HEK293 (cell line): ENCODE measurements at regions not wholly inside any gene's neighbourhood (a gene's known extent, or its start where the extent isn't known, plus 50 kb on each side); places are given as distances from the start of the nearest gene placed in this dataset.

Experiments
- CTCF ChIA-PET: fragments of 350-600 bp; formaldehyde crosslinking; extraction: SDS; loops from one replicate; lab custom pipeline; 2021; ENCODE audit warnings: antibody characterized with exemption; lab: Yijun Ruan, JAX
- POLR2A ChIA-PET: fragments of 300-600 bp; formaldehyde crosslinking; extraction: SDS; loops from one replicate; lab custom pipeline; 2020; ENCODE audit warnings: antibody characterized with exemption, inconsistent platforms; lab: Yijun Ruan, JAX
- H3K27ac ChIP-seq: fragments of 200-500 bp; sonication (Bioruptor generic); 2 replicates; pipeline ENCODE4 v1.5.1; 2014; ENCODE audit warnings: low read depth, low read length, control low read depth, inconsistent platforms; ENCODE audit errors: extremely low read depth
- H3K36me3 ChIP-seq, 2 experiments: fragments of 200-500 bp in 1 of 2; sonication (Bioruptor generic) in 1 of 2; 1 replicate in 1 of 2; 2 replicates in 1 of 2; pipeline ENCODE4 v1.5.1; 2014 to 2017; ENCODE audit warnings: inconsistent platforms in 2 of 2, low read length in 2 of 2; ENCODE audit not compliant: control insufficient read depth in 2 of 2, insufficient read depth in 1 of 2
- H3K4me1 ChIP-seq: fragments of 200-500 bp; sonication (Bioruptor generic); 2 replicates; pipeline ENCODE4 v1.5.1; 2014; ENCODE audit warnings: mild to moderate bottlenecking, low read length, inconsistent platforms; ENCODE audit not compliant: control insufficient read depth, insufficient read depth
- H3K4me3 ChIP-seq: 2 replicates; pipeline ENCODE4 v1.5.1; 2011; ENCODE audit warnings: low read depth, mild to moderate bottlenecking, control low read depth, low read length, moderate library complexity
- H3K9me3 ChIP-seq: fragments of 200-500 bp; sonication (Bioruptor generic); 2 replicates; pipeline ENCODE4 v1.5.1; 2014; ENCODE audit warnings: low read depth, low read length, inconsistent platforms; ENCODE audit not compliant: control insufficient read depth, insufficient read depth
- BCL11B ChIP-seq: fragments of 450-650 bp; formaldehyde crosslinking; IDR thresholded peaks from 2 replicates; pipeline ENCODE4 v1.5.1; 2016; ENCODE audit warnings: low read depth, missing biosample characterization, missing genetic modification characterization
- GLIS1 ChIP-seq: fragments of 450-650 bp; formaldehyde crosslinking; IDR thresholded peaks from 2 replicates; pipeline ENCODE4 v1.5.1; 2016; ENCODE audit warnings: missing biosample characterization, missing genetic modification characterization
- HOXA7 ChIP-seq: sonication (generic); formaldehyde crosslinking; IDR thresholded peaks from 2 replicates; pipeline ENCODE4 v1.8.1; 2022; ENCODE audit warnings: missing genetic modification reagents, borderline replicate concordance
- KLF8 ChIP-seq: fragments of 450-650 bp; formaldehyde crosslinking; IDR thresholded peaks from 2 replicates; pipeline ENCODE4 v1.5.1; 2016; ENCODE audit warnings: missing biosample characterization, missing genetic modification characterization
- MEIS1 ChIP-seq: sonication (generic); formaldehyde crosslinking; IDR thresholded peaks from 2 replicates; pipeline ENCODE4 v1.8.1; 2022; ENCODE audit warnings: missing genetic modification reagents, mild to moderate bottlenecking, borderline replicate concordance
- SALL2 ChIP-seq: fragments of 450-650 bp; formaldehyde crosslinking; IDR thresholded peaks from 2 replicates; pipeline ENCODE4 v1.5.0; 2017; ENCODE audit warnings: missing biosample characterization, mild to moderate bottlenecking, missing genetic modification characterization, borderline replicate concordance
- TSHZ1 ChIP-seq: fragments of 450-650 bp; formaldehyde crosslinking; IDR thresholded peaks from 2 replicates; pipeline ENCODE4 v1.5.1; 2016; ENCODE audit warnings: missing biosample characterization, missing genetic modification characterization, borderline replicate concordance
- ZBTB10 ChIP-seq: fragments of 450-650 bp; formaldehyde crosslinking; IDR thresholded peaks from 2 replicates; pipeline ENCODE4 v1.5.1; 2016; ENCODE audit warnings: missing biosample characterization, missing genetic modification characterization
- ZBTB17 ChIP-seq: fragments of 450-650 bp; formaldehyde crosslinking; IDR thresholded peaks from 2 replicates; pipeline ENCODE4 v1.5.1; 2016; ENCODE audit warnings: missing biosample characterization, missing genetic modification characterization
- ZBTB6 ChIP-seq: fragments of 450-650 bp; formaldehyde crosslinking; IDR thresholded peaks from 2 replicates; pipeline ENCODE4 v1.5.1; 2017; ENCODE audit warnings: missing biosample characterization, missing genetic modification characterization
- ZFP37 ChIP-seq: fragments of 450-650 bp; formaldehyde crosslinking; IDR thresholded peaks from 2 replicates; pipeline ENCODE4 v1.5.1; 2016; ENCODE audit warnings: missing biosample characterization, missing genetic modification characterization
- ZFP41 ChIP-seq: fragments of 450-650 bp; formaldehyde crosslinking; IDR thresholded peaks from 2 replicates; pipeline ENCODE4 v1.5.1; 2016; ENCODE audit warnings: missing biosample characterization, missing genetic modification characterization, borderline replicate concordance
- ZNF138 ChIP-seq: fragments of 450-650 bp; formaldehyde crosslinking; IDR thresholded peaks from 2 replicates; pipeline ENCODE4 v1.5.1; 2016; ENCODE audit warnings: missing biosample characterization, missing genetic modification characterization, borderline replicate concordance
- ZNF148 ChIP-seq: fragments of 450-650 bp; formaldehyde crosslinking; IDR thresholded peaks from 2 replicates; pipeline ENCODE4 v1.5.0; 2017; ENCODE audit warnings: missing biosample characterization, missing genetic modification characterization, borderline replicate concordance
- ZNF223 ChIP-seq: fragments of 450-650 bp; formaldehyde crosslinking; IDR thresholded peaks from 2 replicates; pipeline ENCODE4 v1.5.1; 2016; ENCODE audit warnings: missing biosample characterization, missing genetic modification characterization
- ZNF23 ChIP-seq: fragments of 450-650 bp; formaldehyde crosslinking; IDR thresholded peaks from 2 replicates; pipeline ENCODE4 v1.5.1; 2016; ENCODE audit warnings: missing biosample characterization, missing genetic modification characterization, borderline replicate concordance
- ZNF248 ChIP-seq: fragments of 450-650 bp; formaldehyde crosslinking; IDR thresholded peaks from 2 replicates; pipeline ENCODE4 v1.5.1; 2017; ENCODE audit warnings: missing biosample characterization, missing genetic modification characterization
- ZNF266 ChIP-seq: fragments of 450-650 bp; formaldehyde crosslinking; IDR thresholded peaks from 2 replicates; pipeline ENCODE4 v1.5.1; 2016; ENCODE audit warnings: missing biosample characterization, missing genetic modification characterization, low read depth
- ZNF324 ChIP-seq: fragments of 450-650 bp; formaldehyde crosslinking; IDR thresholded peaks from 2 replicates; pipeline ENCODE4 v1.5.1; 2016; ENCODE audit warnings: missing biosample characterization, missing genetic modification characterization
- ZNF366 ChIP-seq: fragments of 450-650 bp; formaldehyde crosslinking; conservative IDR thresholded peaks from 2 replicates; pipeline ENCODE4 v1.5.1; 2016; ENCODE audit warnings: missing biosample characterization, missing genetic modification characterization
- ZNF391 ChIP-seq: fragments of 450-650 bp; formaldehyde crosslinking; IDR thresholded peaks from 2 replicates; pipeline ENCODE4 v1.5.1; 2016; ENCODE audit warnings: low read depth, missing biosample characterization, missing genetic modification characterization, borderline replicate concordance
- ZNF48 ChIP-seq: fragments of 450-650 bp; formaldehyde crosslinking; IDR thresholded peaks from 2 replicates; pipeline ENCODE4 v1.5.1; 2016; ENCODE audit warnings: missing biosample characterization, missing genetic modification characterization
- ZNF514 ChIP-seq: fragments of 450-650 bp; formaldehyde crosslinking; IDR thresholded peaks from 2 replicates; pipeline ENCODE4 v1.5.1; 2016; ENCODE audit warnings: missing biosample characterization, missing genetic modification characterization
- ZNF571 ChIP-seq: fragments of 450-650 bp; formaldehyde crosslinking; IDR thresholded peaks from 2 replicates; pipeline ENCODE4 v1.5.0; 2017; ENCODE audit warnings: missing biosample characterization, missing genetic modification characterization
- ZNF707 ChIP-seq: fragments of 450-650 bp; formaldehyde crosslinking; IDR thresholded peaks from 2 replicates; pipeline ENCODE4 v1.5.1; 2016; ENCODE audit warnings: missing biosample characterization, missing genetic modification characterization
- ZNF830 ChIP-seq: fragments of 450-650 bp; IDR thresholded peaks from 2 replicates; pipeline ENCODE4 v1.5.0; 2018; ENCODE audit warnings: missing biosample characterization, missing genetic modification characterization, low read depth, mild to moderate bottlenecking, moderate library complexity
- ZSCAN23 ChIP-seq: fragments of 450-650 bp; formaldehyde crosslinking; IDR thresholded peaks from 2 replicates; pipeline ENCODE4 v1.5.1; 2016; ENCODE audit warnings: missing biosample characterization, missing genetic modification characterization
- ZSCAN4 ChIP-seq: fragments of 450-650 bp; formaldehyde crosslinking; IDR thresholded peaks from 2 replicates; pipeline ENCODE4 v1.5.1; 2017; ENCODE audit warnings: missing biosample characterization, missing genetic modification characterization

- POLR2A ChIA-PET = no interaction called here
These were observed 151.0 kb upstream of the GYPC start for GRCh38 chr2:126504949-126505348.

GRCh38 chr2:126506786-126507185 lies 149.2 kb upstream of the GYPC start:
- POLR2A ChIA-PET = interaction anchor here (0.6 kb wide), 1 partner anchor 1369 kb away, joined by 5 read pairs; no protein-coding TSS in a partner anchor
- H3K9me3 ChIP-seq = no peaks in the 10 kb centered on the region
- no peak overlapping the region for H3K27ac ChIP-seq
- TF ChIP-seq ZSCAN4 (tag by site-specific recombination) (no peak), ZFP37 (tag by site-specific recombination) (no peak), ZNF571 (tag by site-specific recombination) (no peak), ZNF248 (tag by site-specific recombination) (no peak), ZBTB10 (tag by site-specific recombination) (no peak), BCL11B (tag by site-specific recombination) (no peak), ZFP41 (no peak), ZBTB6 (no peak), ZNF266 (no peak), ZNF830 (no peak), ZNF366 (tag by site-specific recombination) (no peak), ZBTB17 (no peak), ZNF148 (tag by site-specific recombination) (no peak), ZNF23 (tag by site-specific recombination) (no peak), ZNF48 (tag by site-specific recombination) (no peak)
- no peaks in the 10 kb centered on the region for H3K36me3 ChIP-seq
- no peaks in the 10 kb centered on the region for H3K4me1 ChIP-seq
- H3K4me3 ChIP-seq = no peak overlapping the region
- CTCF ChIA-PET = interaction anchor here (0.6 kb wide), 1 partner anchor 547 kb away, joined by 3 read pairs; no protein-coding TSS in a partner anchor

More at GRCh38 chr2:126504949-126505348, 151.0 kb upstream of the GYPC start:
- Histone ChIP-seq H3K4me3 (no peak overlapping the region), H3K4me1 (no peaks in the 10 kb centered on the region), H3K27ac (no peak overlapping the region), H3K36me3 (no peaks in the 10 kb centered on the region), H3K9me3 (no peaks in the 10 kb centered on the region)
- CTCF ChIA-PET = interaction anchor here (0.6 to 0.7 kb wide), 2 partner anchors 21 to 860 kb away, joined by 3 read pairs; no protein-coding TSS in a partner anchor
- no peak for TF ChIP-seq KLF8 (tag by site-specific recombination)
- TF ChIP-seq MEIS1 = no peak
- no peak for TF ChIP-seq ZSCAN23 (tag by site-specific recombination)
- TF ChIP-seq ZNF223 (tag by site-specific recombination) = no peak
- TF ChIP-seq ZNF391 = no peak
- no peak for TF ChIP-seq TSHZ1 (tag by site-specific recombination)
- TF ChIP-seq SALL2 = no peak
- TF ChIP-seq ZNF707 (tag by site-specific recombination) = no peak
- TF ChIP-seq HOXA7 = no peak
- TF ChIP-seq GLIS1 (tag by site-specific recombination) = no peak
- TF ChIP-seq ZNF514 (tag by site-specific recombination) = no peak
- TF ChIP-seq ZNF324 (tag by site-specific recombination) = no peak
- TF ChIP-seq ZNF138 (tag by site-specific recombination) = no peak
